ENCODE measurements at regions not wholly inside any gene's neighbourhood (a gene's known extent, or its start where the extent isn't known, plus 50 kb on each side); places are given as distances from the start of the nearest gene placed in this dataset.

DNA sequence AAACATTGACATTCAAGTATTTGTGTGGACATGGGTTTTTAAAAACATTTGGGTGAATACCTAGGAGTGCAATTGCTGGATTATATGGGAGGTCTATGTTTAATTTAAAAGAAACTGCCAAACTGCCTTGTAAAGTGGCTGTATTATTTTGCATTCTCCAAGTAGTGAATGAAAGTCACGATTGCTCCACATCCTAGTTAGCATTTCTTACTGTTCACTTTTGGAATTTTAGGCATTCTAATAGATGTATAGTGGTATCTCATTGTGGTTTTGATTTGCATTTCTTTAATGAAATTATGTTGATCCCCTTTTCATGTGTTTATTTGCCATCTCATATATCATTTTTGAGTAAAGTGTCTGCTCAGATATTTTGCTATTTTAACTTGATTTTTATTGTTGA, 159.5 kb downstream of the FOXG1 start:
- Histone ChIP-seq H3K27me3 (ENCODE audit: insufficient read depth, low read length) (no peaks in the 10 kb centered on the region), H3K79me2 (ENCODE audit: insufficient read depth, low read length) (no peaks in the 10 kb centered on the region), H4K20me1 (ENCODE audit: control insufficient read depth, insufficient read depth, insufficient read length) (no peaks in the 10 kb centered on the region), H3K4ac (ENCODE audit: low read depth, low read length) (no peak overlapping the region), H3K18ac (ENCODE audit: insufficient read length, low read depth, low read length) (no peak overlapping the region), H4K91ac (ENCODE audit: insufficient read length, low read depth, low read length) (no peak overlapping the region), H3K27ac (ENCODE audit: insufficient read length, low read depth, low read length) (no peak overlapping the region), H2AFZ (ENCODE audit: low read length) (no peak overlapping the region), H2BK120ac (ENCODE audit: low read depth, low read length, poor library complexity, severe bottlenecking) (no peak overlapping the region), H3K4me1 (ENCODE audit: insufficient read depth, low read length) (no peaks in the 10 kb centered on the region), H3T11ph (ENCODE audit: low read length) (no peak overlapping the region), H3K23me2 (ENCODE audit: insufficient read length, low read depth, low read length, poor library complexity, severe bottlenecking) (no peaks in the 10 kb centered on the region), H2BK20ac (ENCODE audit: low read depth, low read length, poor library complexity, severe bottlenecking) (no peak overlapping the region), H3K79me1 (ENCODE audit: insufficient read depth, low read depth, low read length, poor library complexity, severe bottlenecking) (no peaks in the 10 kb centered on the region), H3K4me2 (ENCODE audit: insufficient read depth, insufficient read length, low read length) (no peak overlapping the region), H2BK5ac (ENCODE audit: insufficient read length, low read length) (no peak overlapping the region), H2AK5ac (ENCODE audit: insufficient read length, low read length) (no peak overlapping the region), H4K8ac (replicated peaks; ENCODE audit: insufficient read length, low read depth, low read length) (no peak overlapping the region), H2BK12ac (ENCODE audit: insufficient read length, low read depth, low read length) (no peak overlapping the region), H2BK15ac (ENCODE audit: low read depth, low read length) (no peak overlapping the region), H3K23ac (ENCODE audit: insufficient read length, low read depth, low read length) (no peak overlapping the region), H4K5ac (ENCODE audit: insufficient read length, low read depth, low read length) (no peak overlapping the region), H3K9me3 (ENCODE audit: control insufficient read depth, low read depth, low read length) (no peaks in the 10 kb centered on the region), H3K9ac (ENCODE audit: extremely low read depth, insufficient read length, low read length) (no peak overlapping the region), H3K14ac (ENCODE audit: insufficient read depth, low read length) (no peak overlapping the region), H3K56ac (ENCODE audit: insufficient read length, low read depth, low read length) (no peak overlapping the region)
- no peak for DNase-seq
- Mint-ChIP-seq H3K4me1 (no peaks in the 10 kb centered on the region), H3K27me3 (ENCODE audit: low read depth) (peaks cover 2% of the 10 kb centered on the region; the same call in 1 of the 2 replicates), H3K27ac (no peak overlapping the region), H3K36me3 (ENCODE audit: insufficient read depth in 1 of 3, low read depth in 3 of 3) (no peaks in the 10 kb centered on the region), H3K4me3 (no peak overlapping the region), H3K9me3 (no peaks in the 10 kb centered on the region)
- no CpG with 5 or more reads among the region's 1 CpG for WGBS (ENCODE audit: extremely low coverage, insufficient read length, low lambda C conversion rate)
- no peak for TF ChIP-seq CTCF (conservative IDR thresholded peaks at IDR 0.05)

Measured in H9 (cell line).